NCI-H1694 treated with DMSO at 0.1 percent for 48 hours (cell line): ENCODE measurements at regions not wholly inside any gene's neighbourhood (a gene's known extent, or its start where the extent isn't known, plus 50 kb on each side); places are given as distances from the start of the nearest gene placed in this dataset.
"Not testable (repeated sequence)": the region's sequence is repeated elsewhere in the genome, so short reads cannot be mapped to it uniquely, and the experiment has no call there.

Experiments
- DNase-seq: peaks from one replicate; lab custom pipeline; 2025; lab: John Stamatoyannopoulos, UW

GRCh38 chr18:39311111-39311712 lies 1745.6 kb upstream of the CELF4 start:
- no peak for DNase-seq

GRCh38 chr18:39308931-39309521 lies 1743.4 kb upstream of the CELF4 start:
- not testable (repeated sequence) for DNase-seq

GRCh38 chr18:39305766-39306165 lies 1740.2 kb upstream of the CELF4 start:
- DNase-seq, result no peak

GRCh38 chr18:39302481-39302880 lies 1736.9 kb upstream of the CELF4 start:
- DNase-seq, result no peak

- DNase-seq, result no peak
These were observed 1733.6 kb upstream of the CELF4 start for GRCh38 chr18:39299152-39299551.

GRCh38 chr18:39297225-39297624 lies 1731.6 kb upstream of the CELF4 start:
- DNase-seq, result no peak

GRCh38 chr18:39296293-39296888 lies 1730.8 kb upstream of the CELF4 start:
- DNase-seq, result no peak

- DNase-seq, result no peak
These were observed 1711.2 kb upstream of the CELF4 start for GRCh38 chr18:39276764-39277163.

GRCh38 chr18:39274535-39274934 lies 1708.9 kb upstream of the CELF4 start:
- DNase-seq, result no peak

GRCh38 chr18:39272230-39272629 lies 1706.6 kb upstream of the CELF4 start:
- no peak for DNase-seq

GRCh38 chr18:39271654-39272053 lies 1706.1 kb upstream of the CELF4 start:
- no peak for DNase-seq

- no peak for DNase-seq
These were observed 1695.0 kb upstream of the CELF4 start for GRCh38 chr18:39260565-39260964.

- DNase-seq, result no peak
These were observed 1694.1 kb upstream of the CELF4 start for GRCh38 chr18:39259736-39260135.

- DNase-seq, result no peak
These were observed 1678.6 kb upstream of the CELF4 start for GRCh38 chr18:39244242-39244641.

- DNase-seq, result no peak
These were observed 1675.9 kb upstream of the CELF4 start for GRCh38 chr18:39241534-39241933.

GRCh38 chr18:39238981-39239660 lies 1673.5 kb upstream of the CELF4 start:
- DNase-seq, result no peak

- no peak for DNase-seq
These were observed 1669.6 kb upstream of the CELF4 start for GRCh38 chr18:39235118-39235719.

GRCh38 chr18:39232937-39233336 lies 1667.3 kb upstream of the CELF4 start:
- no peak for DNase-seq

GRCh38 chr18:39232490-39232889 lies 1666.9 kb upstream of the CELF4 start:
- no peak for DNase-seq

- DNase-seq, result no peak
These were observed 1664.6 kb upstream of the CELF4 start for GRCh38 chr18:39230086-39230803.

GRCh38 chr18:39227769-39228168 lies 1662.2 kb upstream of the CELF4 start:
- not testable (repeated sequence) for DNase-seq

GRCh38 chr18:39225373-39225772 lies 1659.8 kb upstream of the CELF4 start:
- DNase-seq, result no peak
